Adrenal gland (tissue), 5 donors: ENCODE measurements at regions not wholly inside any gene's neighbourhood (a gene's known extent, or its start where the extent isn't known, plus 50 kb on each side); places are given as distances from the start of the nearest gene placed in this dataset.

Experiments
- POLR2A ChIP-seq, 2 donors: fragments of 450-650 bp; IDR thresholded peaks; one replicate each; pipeline ENCODE4 v1.6.1; 2017; ENCODE audit warnings: antibody characterized with exemption in 2 of 2, mild to moderate bottlenecking in 2 of 2, moderate library complexity in 1 of 2
- TF ChIP-seq, protein P1 (sequence below), 6 experiments: fragments of 450-650 bp in 4 of 6; fragments of 200-600 bp in 2 of 6; sonication (generic) in 1 of 6; IDR thresholded peaks; 1 replicate in 5 of 6; 2 replicates in 1 of 6; pipeline versions ENCODE4 v1.5.1 to v1.8.0; 2016 to 2021; ENCODE audit warnings: antibody characterized with exemption in 6 of 6, mild to moderate bottlenecking in 2 of 6, moderate library complexity in 1 of 6
- donor health status: DM: no; HTN: no; CAD: no.

DNA sequence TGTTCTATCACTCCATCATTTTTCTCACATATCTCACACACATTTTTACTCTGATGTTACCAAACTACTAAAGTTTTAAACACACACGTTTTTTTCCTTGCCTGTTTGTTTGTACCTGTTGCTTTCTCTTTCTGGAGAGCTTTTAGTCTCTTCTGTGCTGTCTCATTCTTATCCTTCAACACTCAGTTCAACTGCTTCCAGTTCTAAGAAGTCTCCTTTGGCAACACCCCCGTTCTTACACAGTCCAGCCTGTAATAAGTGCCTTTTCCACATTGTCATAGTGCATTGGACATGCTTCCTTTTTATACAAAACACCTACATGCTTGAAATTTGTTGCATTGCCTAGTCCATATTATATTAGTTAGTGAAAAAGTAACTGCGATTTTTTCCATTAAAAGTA lies 360.2 kb upstream of the BRINP3 start:
- no peak for TF ChIP-seq POLR2A (IDR thresholded peaks at IDR 0.05)
- TF ChIP-seq, protein P1, sequence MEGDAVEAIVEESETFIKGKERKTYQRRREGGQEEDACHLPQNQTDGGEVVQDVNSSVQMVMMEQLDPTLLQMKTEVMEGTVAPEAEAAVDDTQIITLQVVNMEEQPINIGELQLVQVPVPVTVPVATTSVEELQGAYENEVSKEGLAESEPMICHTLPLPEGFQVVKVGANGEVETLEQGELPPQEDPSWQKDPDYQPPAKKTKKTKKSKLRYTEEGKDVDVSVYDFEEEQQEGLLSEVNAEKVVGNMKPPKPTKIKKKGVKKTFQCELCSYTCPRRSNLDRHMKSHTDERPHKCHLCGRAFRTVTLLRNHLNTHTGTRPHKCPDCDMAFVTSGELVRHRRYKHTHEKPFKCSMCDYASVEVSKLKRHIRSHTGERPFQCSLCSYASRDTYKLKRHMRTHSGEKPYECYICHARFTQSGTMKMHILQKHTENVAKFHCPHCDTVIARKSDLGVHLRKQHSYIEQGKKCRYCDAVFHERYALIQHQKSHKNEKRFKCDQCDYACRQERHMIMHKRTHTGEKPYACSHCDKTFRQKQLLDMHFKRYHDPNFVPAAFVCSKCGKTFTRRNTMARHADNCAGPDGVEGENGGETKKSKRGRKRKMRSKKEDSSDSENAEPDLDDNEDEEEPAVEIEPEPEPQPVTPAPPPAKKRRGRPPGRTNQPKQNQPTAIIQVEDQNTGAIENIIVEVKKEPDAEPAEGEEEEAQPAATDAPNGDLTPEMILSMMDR (IDR thresholded peaks at IDR 0.05), result no peak
